Heart left ventricle (tissue), 13 donors: ENCODE measurements at regions not wholly inside any gene's neighbourhood (a gene's known extent, or its start where the extent isn't known, plus 50 kb on each side); places are given as distances from the start of the nearest gene placed in this dataset.

Experiments used
- POLR2A ChIP-seq, 2 donors: fragments of 450-650 bp; IDR thresholded peaks; one replicate each; pipeline ENCODE4 v1.6.1; 2017; ENCODE audit warnings: antibody characterized with exemption in 2 of 2, mild to moderate bottlenecking in 2 of 2, moderate library complexity in 2 of 2
- TF ChIP-seq, protein P1 (sequence below), 12 donors: fragments of 200-600 bp; sonication (generic) in 4 of 12; IDR thresholded peaks; one replicate each; pipeline versions ENCODE4 v1.5.0 to v1.8.0; 2018 to 2022; ENCODE audit warnings: antibody characterized with exemption in 12 of 12, mild to moderate bottlenecking in 5 of 12
- donor health status: ischemic (EF 13 %, LVEDD 7.1; RV severe dilation, severe dysfunction).
- donor health status: DM: no; HTN: yes; CAD: no.
- donor health status: DM: no; HTN: no; CAD: no.
- donor health status: ischemic (EF 25% LVEDD 6.9; RV normal size, moderate dysfunction).
- donor health status: ischemic (EF 25% LVEDD 5.7; RV mildly dilated, moderate dysfunction).
- donor health status: ischemic (EF 35%, LVEDD 5.7; RV mildly dilated, moderate dysfunction).
- donor health status: nonischemic (EF 11% LVEDD 7.7; RV severe dilation, severe dysfunction).
- donor health status: DM: yes; HTN: yes; CAD: no.
- donor health status: PGD.
- donor health status: ischemic (EF 29% LVEDD 5.4; RV normal size, mild dysfunction).
- donor health status: nonischemic (EF 23%, LVEDD 6.1; RV moderate dilation, normal function).

DNA sequence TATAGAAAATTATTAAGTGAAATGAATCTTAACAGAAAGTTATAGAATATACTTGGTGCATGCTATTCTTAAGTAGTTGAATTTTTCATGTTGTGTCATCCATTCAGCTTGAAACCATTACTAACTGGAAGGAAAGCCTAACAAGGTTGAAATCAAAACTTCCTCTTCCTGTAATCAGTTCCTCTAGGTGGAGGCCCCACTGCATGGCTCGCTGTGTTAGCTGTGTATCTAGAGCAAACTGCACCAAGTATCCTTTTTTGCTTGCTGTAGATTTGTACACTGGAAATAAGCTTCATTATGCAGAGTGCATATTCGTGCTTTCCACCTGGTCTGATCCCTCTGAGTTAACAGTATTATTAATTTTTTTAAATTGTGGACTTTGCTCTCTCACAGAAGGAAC is 1146.1 kb downstream of the EFNB2 start:
- TF ChIP-seq, protein P1, sequence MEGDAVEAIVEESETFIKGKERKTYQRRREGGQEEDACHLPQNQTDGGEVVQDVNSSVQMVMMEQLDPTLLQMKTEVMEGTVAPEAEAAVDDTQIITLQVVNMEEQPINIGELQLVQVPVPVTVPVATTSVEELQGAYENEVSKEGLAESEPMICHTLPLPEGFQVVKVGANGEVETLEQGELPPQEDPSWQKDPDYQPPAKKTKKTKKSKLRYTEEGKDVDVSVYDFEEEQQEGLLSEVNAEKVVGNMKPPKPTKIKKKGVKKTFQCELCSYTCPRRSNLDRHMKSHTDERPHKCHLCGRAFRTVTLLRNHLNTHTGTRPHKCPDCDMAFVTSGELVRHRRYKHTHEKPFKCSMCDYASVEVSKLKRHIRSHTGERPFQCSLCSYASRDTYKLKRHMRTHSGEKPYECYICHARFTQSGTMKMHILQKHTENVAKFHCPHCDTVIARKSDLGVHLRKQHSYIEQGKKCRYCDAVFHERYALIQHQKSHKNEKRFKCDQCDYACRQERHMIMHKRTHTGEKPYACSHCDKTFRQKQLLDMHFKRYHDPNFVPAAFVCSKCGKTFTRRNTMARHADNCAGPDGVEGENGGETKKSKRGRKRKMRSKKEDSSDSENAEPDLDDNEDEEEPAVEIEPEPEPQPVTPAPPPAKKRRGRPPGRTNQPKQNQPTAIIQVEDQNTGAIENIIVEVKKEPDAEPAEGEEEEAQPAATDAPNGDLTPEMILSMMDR (IDR thresholded peaks at IDR 0.05) = no peak
- TF ChIP-seq POLR2A (IDR thresholded peaks at IDR 0.05) = no peak
